ENCODE measurements at regions not wholly inside any gene's neighbourhood (a gene's known extent, or its start where the extent isn't known, plus 50 kb on each side); places are given as distances from the start of the nearest gene placed in this dataset.
"Not testable (repeated sequence)": the region's sequence is repeated elsewhere in the genome, so short reads cannot be mapped to it uniquely, and the experiment has no call there.

DNA sequence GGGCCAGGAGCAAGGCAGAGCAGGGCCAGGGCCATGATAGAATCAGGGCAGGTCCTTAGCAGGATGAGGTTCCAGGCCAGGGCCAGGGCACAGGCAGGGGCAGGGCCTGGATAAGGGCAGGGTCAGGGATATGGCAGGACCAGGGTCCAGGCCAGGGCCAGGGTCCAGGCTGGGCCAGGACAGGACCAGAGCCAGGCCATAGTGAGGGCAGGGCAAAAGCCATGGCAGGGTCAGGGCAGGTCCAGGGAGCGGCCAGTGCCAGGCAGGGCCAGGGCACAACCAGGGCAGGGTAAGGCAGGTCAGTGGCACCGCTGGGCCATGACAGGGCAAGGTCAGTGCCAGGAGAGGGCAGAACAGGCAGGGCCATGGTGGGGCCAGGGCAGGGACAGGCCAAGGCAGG is 152.2 kb downstream of the LIPI start:
- no peak for DNase-seq

DNA sequence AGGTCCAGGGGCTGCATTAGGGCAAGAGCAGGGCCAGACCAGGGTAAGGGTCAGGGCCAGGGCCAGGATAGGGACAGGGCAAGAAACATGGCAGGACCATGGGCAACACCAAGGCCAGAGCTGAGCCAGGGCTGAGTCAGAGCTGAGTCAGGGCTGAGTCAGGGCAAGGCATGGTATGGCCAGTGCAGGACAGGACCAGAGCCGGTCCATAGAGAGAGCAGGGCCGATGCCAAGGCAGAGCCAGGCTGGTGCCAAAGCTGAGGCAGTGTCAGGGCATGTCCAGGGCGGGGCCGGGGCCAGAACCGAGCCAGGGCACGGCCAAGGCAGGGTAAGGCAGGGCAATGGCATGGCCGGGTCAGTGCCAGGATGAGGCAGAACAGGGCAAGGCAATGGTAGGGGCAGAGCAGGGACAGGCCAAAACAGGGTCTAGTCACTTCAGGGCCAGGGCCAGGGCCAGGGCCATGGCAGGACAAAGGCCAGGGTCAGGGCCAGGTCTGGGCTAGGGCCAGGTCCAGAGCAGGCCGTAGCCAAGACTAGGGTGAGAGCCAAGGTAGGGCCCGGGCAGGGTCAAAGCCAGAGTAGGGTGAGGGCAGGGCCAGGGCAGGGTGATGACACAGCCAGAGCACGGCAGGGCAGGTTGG is 152.8 kb downstream of the LIPI start:
- DNase-seq = not testable (repeated sequence)

DNA sequence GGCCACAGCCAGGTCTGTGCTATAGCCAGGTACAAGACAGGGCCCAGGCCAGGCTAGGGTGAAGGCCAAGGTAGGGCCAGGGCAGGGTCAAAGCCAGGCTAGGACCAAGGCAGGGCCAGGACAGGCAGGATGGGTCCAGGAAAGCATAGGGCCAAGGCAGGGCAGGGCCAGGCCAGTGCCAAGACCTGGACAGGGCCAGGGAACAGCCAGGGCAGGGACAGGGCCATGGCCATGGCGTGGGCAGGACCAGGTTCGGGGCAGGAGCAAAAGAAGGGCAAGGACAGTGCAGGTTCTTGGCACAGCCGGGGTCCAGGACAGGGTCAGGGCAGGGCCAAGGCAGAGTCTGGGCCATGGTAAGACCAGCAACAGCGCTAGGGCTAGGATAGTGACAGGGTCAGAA is 153.4 kb downstream of the LIPI start:
- DNase-seq = no peak

DNA sequence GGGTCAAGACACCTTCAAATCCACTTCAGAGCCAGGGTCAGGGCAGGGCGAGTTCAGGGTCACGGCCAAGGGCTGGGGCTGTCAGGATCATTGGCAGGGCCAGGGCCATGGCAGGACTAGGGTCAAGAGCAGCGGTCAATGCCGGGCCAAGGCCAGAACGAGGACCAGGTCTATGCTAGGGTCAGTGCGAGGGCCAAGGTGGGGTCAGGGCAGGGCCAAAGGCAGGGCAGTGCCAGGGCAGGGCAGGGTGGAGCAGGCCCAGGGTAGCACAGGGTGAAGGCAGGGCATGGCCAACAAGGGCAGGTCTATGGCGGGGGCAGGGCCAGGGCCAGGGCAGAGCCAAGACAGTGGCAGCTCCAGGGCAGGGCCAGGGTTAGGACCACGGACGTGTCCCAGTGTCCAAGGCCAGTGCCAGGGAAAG is 154.0 kb downstream of the LIPI start:
- DNase-seq = no peak

DNA sequence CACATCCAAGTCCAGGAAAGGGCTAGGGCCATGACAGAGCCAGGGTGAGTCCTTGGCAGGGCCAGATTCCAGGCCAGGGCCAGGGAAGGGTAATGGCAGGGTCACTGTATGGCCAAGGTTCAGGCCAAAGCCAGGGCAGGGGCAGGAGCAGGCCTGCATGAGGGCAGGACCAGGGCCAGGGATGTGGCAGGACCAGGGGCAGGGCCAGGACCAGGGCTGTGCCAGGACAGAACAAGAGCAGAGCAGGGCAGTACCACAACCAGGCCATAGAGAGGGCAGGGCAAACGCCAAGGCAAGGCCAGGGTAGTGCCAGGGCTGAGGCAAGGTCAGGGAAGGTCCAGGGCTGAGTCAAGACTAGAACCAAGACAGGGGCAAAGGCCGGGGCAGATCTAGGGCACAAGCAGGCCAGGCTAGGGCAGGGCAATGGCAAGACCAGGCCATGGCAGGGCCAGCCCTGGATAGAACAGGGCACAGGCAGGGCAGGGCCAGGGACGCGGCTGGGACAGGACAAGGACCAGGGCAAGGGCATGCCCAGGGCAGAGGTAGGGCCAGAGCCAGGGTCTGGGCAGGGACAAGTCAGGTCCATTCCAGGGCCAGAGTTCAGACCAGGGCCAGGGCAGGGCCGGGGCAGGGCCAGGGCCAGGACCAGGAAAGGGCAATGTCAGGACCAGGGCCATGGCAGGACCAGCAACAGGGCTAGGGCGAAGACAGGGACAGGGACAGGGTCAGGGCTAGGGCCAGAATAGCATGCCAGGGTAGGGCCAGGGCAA is 154.8 kb downstream of the LIPI start:
- not testable (repeated sequence) for DNase-seq

DNA sequence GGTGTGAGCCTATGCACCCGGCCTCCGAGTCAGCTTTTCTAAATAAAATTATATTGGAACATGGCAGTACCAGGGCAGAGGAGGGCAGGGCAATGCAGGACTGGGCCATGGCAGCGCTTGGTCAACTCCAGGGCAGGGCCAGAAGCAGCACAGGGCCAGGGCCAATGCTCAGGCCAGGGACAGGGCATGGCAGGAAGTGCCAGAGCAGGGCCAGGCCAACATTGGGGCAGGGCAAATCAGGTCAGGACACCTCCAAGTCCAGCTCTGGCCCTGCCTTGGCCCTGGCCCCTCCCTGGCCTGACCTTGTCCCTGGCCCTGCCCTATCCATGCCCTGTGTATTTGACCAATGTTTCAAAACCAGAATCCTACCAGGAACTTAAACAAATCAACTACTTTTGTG is 156.1 kb downstream of the LIPI start:
- DNase-seq = no peak

DNA sequence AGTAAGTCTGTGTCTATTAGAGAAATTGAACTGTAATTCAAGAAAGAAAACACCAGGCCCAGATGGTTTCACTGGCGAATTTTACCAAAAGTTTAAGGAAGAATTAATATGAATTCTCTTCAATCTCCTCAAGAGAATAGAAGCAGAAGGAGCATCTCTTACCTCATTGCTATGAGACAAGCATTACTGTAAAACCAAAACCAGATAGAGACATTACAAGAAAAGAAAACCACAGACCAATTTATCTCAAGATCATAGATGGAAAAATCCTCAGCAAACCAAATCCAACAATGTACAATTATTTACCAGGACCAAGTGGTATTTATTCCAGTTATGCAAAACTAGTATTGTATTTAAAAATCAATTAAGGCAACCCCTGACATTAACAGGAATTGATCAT is 160.6 kb downstream of the LIPI start:
- DNase-seq = no peak

DNA sequence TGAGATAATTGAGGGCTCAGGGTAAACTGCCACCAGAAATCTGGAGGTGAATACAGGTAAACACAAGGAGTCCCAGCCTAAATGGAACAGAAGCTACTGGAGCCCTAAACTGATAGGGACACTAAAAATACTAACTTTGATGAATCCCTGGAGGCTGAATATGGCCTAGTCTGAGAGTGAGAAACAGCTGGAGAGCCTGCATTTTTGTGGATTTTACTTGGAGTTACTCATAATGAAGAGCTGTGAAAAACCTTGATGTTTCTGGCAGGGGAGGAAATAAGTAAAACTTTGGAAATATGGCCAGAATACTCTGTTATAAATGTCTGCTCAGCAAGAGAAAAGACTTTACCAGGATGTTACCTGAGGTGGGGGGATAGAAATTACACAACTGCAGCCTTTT is 164.4 kb downstream of the LIPI start:
- no peak for DNase-seq

DNA sequence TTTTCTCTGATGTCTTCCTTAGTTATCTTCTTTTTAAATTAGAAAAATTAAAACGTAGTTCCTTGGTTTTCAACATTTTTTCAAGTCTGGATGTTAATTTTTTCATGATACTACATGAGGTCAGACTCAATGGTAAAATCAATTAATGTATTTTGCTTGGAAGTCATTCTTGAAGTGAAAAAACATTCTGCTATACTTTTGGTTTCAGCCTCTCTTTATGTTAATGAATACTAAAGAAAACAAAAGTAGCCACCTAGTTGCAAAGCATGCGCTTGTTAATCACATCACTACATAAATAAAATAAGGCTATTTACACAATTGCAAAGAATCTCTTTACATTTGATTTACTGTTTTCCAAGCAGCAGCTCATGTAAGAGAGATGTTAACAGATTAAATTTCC is 170.4 kb downstream of the LIPI start:
- no peak for DNase-seq

DNA sequence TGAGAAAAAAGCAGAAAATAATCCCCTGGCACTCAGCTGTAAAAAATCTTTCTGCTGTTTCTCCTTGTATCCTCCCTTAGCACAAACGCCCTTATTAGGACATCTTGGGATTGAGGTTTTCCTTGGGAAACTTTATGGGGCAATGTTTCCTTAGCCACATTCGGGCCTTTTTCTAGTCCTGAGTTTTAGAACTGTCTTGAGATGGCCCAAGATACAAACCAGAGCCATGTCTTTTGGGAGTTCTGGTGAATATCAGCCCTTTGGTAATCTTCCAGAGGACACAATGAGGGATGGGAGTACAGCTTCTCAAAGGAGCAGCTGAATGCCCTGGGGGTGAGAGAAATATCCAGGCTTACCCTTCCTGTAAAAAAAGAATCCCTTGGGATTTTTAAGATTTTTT is 182.1 kb downstream of the LIPI start:
- DNase-seq = not testable (repeated sequence)

DNA sequence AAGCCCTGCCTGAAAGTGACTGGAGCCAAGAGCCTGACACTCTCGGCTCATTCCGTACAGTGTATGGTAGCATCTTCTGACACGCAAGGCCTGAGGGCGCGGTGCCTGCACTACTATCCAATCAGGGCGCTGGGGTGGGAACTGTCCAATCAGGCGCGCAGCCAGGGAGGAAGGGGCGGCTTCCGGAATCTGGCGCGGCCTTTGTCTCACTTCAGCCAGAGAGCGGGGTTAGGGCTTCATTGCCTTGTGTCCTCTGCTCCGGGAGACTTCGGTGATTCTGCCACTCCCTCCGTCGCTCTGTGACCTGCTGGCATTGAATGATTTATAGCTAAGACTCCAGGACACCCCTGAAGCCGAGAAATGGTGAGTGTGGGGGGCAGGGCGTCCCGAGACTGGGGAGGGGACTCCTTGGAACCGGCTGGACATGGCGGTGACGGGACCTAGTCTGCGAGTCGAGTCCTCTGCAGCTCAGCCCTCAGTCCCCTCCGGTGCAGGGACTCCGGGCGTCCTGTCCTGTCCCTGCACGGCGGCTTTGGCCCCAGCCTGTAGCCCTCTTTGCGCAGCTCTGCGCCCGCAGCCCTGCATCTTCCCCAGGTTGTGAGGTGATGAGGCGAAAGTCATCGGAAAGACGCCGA is 183.4 kb downstream of the LIPI start:
- peak; percentile 92 for DNase-seq

DNA sequence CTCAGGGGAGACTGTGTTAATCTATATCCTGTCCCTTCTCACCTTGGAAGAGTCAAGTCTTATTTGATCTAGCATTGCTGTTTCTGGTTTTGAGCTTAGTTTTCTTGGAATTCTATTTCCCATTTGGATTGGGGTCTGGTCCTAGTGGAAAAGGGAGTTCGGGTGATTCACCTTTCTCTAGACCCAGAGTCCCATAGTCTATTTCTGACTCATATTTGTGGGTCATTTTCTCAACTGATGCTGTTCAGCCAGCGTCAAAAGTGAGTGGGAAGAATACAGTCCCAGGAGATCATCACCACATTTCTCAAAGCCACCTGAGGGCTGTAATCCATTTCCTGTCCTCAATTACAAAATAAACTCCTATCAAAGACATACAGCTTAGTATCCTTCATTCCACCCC is 190.6 kb downstream of the LIPI start:
- not testable (repeated sequence) for DNase-seq

DNA sequence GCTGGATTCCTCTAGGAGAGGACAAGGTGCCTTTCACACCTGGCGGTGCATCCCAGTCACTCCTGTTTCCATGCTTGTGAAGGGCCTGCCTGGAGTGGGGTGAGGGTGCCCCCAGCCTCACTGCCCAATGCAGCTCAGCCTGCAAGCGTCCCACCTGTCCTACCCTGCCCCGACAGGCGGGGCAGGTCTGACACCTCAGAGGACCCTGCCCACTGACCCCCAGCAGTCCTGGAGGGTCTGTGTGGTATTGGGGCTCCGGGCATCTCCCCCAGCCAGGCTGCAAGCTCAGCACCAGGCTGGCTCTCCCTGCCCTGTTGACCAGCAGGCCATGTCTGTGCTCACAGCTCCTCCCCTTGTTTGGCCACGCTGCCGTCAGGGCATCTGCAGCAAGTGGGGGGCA is 194.9 kb downstream of the LIPI start:
- not testable (repeated sequence) for DNase-seq

DNA sequence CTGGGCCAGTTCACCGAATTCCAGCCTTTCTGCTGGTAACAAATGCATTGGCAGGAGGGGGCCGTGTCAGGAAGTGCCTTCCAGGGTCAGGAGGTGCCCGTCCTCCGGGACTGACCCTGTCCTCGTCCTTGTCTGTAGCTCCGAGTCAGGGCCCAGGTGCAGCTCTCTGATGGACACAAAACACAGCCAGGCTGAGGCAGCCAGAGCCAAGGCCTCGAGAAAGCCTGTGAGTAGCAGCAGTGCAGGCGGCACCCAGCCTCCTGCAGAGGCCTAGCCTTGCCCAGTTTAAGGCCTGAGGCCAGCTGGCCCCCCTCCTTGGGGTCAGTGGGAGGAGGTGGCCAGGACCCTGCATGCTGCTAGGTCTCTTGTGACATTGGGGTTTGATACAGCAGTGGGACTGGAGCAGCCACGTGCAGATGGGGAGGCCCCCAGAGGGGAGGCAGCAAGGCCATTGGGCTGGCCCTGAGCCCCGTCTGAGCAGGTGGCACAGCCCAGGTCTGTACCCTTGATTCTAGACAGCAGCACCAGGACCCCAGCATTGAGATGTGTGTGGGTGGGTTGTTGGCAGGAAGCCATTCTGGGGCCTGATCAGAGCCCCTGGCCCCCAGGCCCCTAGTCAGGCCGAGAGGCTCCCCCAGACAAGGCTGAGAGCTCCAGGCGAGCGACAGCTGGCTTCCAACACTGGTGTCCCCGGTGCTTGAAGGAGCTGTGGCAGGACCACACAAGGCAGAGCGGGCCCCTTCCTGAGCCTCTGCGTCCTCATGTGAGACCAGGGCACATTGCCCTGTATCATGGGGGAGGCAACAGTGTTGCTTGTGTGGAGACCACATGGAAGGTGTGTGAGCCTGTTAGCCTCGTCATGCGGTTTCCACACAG is 196.9 kb downstream of the LIPI start:
- not testable (repeated sequence) for DNase-seq

DNA sequence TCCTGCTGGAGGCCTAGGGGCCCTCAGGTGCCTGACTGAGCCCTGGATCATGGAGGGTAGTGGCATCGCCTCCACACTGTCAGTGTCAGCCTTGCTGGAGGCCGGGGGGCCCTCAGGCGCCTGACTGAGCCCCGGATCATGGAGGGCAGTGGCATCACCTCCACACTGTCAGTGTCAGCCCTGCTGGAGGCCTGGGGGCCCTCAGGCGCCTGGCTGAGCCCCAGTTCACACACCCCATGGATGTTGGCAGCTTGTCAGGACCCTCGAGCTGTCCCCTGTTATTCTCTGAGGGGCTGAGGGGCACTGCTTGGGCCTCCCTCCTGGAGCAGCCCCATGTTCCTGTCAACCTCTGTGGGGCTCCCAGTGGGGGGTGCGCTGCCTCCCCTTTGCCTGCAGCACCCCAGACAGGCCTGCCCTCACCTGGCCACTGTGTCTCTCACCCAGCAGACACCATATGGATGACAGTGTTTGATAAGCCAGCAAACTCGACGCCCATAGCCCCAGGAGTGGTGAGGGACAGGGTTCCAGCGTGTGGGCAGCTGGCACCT is 197.6 kb downstream of the LIPI start:
- no peak for DNase-seq

DNA sequence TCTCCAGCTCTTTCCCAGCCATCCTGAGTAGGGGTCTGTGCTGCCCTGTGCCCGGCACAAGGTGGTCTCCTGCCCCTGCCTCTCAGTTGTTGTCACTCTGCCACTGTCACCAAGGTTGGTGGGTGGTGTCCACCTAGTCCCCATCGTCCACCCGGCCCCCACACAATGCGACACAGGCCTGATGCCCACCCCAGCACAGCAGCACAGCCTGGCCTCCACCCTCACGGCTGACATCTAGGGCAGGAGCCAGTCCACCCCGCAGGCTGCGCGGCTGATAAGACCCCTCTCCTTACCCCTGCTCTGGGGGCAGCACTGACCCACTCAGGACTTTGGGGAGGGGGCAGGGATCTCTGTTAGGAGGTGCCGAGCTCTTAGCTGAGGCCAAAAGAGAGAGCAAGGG is 198.3 kb downstream of the LIPI start:
- no peak for DNase-seq

DNA sequence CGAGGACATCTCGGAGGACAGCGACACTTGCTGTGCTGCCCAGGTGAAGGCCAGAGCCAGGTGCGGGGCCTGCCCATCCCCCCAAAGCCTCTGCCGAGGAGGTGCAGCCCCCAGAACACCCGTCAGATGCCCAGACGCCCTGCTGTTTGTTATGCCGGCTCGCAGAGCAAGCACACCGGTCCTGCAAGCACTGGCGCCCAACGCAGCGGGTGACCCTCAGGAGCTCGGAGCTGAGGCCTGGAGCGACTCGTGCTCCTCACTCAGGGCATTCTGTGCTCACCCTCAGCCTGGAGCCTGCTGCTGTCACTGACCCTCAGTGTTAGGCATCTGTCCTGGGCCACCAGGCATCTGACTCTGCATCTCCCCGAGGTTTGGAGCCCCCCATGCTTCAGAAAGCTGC is 199.0 kb downstream of the LIPI start:
- DNase-seq = not testable (repeated sequence)

DNA sequence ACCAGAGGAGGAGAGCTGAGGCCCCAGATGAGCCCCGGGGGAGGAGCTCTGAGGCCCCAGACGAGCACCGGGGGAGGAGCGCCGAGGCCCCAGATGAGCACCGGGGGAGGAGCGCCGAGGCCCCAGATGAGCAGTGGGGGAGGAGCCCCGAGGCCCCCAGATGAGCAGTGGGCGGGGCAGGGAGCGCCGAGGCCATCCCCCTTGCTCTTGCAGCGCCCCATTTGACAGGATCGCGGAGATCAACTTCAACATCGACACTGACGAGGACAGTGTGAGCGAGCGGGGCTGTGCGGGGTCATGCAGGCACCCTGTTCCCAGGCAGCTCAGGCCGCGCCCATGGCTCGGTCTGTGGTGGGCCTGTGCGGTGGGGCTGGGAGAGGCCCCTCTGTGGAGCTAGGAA is 199.6 kb downstream of the LIPI start:
- DNase-seq = not testable (repeated sequence)

DNA sequence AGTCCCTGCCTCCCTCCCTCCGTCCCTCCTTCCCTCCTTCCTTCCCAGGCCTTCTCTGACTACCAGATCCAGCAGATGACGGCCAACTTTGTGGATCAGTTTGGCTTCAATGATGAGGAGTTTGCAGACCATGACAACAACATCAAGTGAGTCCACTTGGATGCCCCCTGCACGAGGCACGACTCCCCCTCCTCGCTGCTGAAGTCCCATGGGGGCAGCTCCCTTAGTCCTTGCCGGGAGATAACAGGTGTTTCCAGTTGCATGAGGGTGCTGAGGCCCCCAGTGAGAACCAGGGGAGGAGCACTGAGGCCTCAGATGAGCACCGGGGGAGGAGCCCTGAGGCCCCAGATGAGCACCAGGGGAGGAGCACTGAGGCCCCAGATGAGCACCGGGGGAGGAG is 200.0 kb downstream of the LIPI start:
- no peak for DNase-seq

DNA sequence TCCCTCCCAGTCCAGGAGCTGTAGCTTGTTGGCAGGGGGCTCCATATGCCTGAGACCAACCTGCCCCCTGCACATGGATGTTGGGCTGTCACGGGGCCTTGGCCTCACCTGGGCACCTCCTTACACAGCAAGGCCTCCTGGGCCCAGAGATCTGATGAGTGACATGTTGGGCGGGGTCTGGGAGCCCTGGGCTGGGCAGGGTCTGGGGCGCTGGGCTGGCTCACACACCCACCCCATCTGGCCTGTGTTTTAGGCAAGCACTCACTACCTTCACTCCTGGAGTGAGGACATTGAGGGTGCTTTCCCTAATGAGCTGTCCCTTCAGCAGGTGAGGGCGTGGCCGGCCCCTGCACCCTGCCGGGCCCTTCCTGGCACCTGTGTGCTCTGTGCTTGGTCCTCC is 200.8 kb downstream of the LIPI start:
- not testable (repeated sequence) for DNase-seq

DNA sequence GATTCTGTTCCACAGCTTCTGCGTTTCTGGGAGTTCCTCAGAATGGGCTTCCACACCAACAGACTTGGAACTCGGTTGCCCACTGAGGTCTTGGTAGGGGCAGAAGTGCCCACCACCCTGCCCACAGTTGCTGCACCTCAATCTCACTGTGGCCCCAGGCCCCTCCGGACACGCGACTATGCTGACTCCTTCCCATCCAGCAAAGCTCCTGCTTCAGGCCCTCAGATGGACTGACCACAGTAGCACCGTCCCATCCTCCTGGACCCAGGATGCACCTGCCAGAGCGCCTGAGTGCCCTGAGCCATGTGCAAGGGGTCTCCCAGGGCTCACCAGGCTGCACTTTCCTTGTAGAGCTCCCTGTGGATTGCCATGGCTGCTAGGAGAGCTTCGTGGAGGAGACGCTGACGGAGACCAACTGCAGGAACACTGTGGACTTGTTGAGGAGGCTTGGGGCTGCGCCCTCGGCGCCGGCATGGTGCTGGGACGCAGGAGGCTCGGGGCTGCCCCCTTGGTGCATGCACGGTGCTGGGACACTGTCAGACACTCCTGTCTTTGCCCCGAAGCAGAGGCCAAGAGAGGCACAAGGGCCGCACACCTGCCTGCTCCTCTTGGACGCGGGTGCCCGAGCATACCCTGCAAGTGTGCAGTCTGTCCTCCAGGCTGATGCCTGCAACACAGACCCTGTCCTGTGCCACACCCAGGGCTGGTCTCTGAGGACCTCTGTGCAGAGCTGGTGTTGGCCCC is 201.3 kb downstream of the LIPI start:
- DNase-seq = not testable (repeated sequence)

DNA sequence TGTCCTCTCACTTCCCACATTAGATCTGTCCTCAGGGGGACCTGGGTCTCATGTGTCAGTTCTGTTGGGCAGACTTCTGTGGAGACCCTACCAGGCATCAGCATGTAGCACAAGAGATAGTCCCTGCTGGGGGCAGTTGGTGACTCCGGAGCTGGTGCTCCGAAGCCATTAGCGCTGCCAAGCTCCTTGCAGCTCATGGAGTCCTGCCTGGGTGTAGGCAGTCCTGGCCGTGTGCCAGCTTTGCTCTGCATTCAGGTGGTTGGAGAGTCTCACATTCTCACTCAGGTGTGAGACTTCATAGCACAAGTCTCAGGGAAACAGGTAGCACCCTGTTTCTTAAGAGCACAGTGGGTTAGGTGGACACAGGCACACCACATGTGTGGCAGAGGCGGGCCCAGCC is 202.3 kb downstream of the LIPI start:
- peak; percentile 6 for DNase-seq

Measured in NCI-H1105 treated with DMSO at 0.1 percent for 48 hours (cell line).